Endothelial cell (in vitro differentiated cells): ENCODE measurements at regions not wholly inside any gene's neighbourhood (a gene's known extent, or its start where the extent isn't known, plus 50 kb on each side); places are given as distances from the start of the nearest gene placed in this dataset.

ENCODE experiments used
- DNase-seq: peaks from one replicate; pipeline ENCODE4 v3.0.0; 2021; ENCODE audit warnings: low spot score
- H3K27ac Mint-ChIP-seq: one replicate; pipeline ENCODE4 v1.8.0; 2021; ENCODE audit warnings: mixed read lengths, inconsistent platforms; ENCODE audit not compliant: unreplicated experiment
- H3K27me3 Mint-ChIP-seq: one replicate; pipeline ENCODE4 v1.8.0; 2021; ENCODE audit warnings: mild to moderate bottlenecking, moderate library complexity, mixed read lengths, inconsistent platforms; ENCODE audit not compliant: unreplicated experiment
- H3K36me3 Mint-ChIP-seq: one replicate; pipeline ENCODE4 v1.8.0; 2021; ENCODE audit warnings: mild to moderate bottlenecking, low read depth, mixed read lengths, inconsistent platforms; ENCODE audit not compliant: unreplicated experiment
- H3K4me1 Mint-ChIP-seq: one replicate; pipeline ENCODE4 v1.8.0; 2021; ENCODE audit warnings: mild to moderate bottlenecking, mixed read lengths, inconsistent platforms; ENCODE audit not compliant: unreplicated experiment
- H3K4me3 Mint-ChIP-seq: one replicate; pipeline ENCODE4 v1.8.0; 2021; ENCODE audit warnings: mild to moderate bottlenecking, mixed read lengths, inconsistent platforms; ENCODE audit not compliant: unreplicated experiment
- H3K9me3 Mint-ChIP-seq: one replicate; pipeline ENCODE4 v1.8.0; 2021; ENCODE audit warnings: mixed read lengths, inconsistent platforms; ENCODE audit not compliant: unreplicated experiment
- TF ChIP-seq, protein P1 (sequence below): fragments of 200-600 bp; sonication (generic); IDR thresholded peaks from one replicate; pipeline ENCODE4 v1.5.0; 2021; ENCODE audit warnings: antibody characterized with exemption; ENCODE audit not compliant: unreplicated experiment

DNA sequence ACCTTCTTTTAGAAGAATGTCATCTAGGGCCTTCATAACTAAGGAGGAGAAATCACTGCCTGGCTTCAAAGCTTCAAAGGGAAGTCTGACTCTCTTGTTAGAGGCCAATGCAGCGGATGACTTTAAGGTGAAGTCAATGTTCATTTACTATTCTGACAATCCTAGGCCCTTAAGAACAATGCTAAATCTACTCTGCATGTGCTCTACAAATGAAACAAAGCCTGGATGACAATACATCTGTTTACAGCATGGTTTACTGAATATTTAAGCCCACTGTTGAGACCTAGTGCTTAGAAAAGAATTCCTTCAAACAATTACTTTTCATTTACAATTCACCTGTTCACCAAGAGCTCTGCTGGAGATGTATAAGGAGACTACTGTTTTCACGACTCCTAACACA lies 160.4 kb upstream of the EPHA3 start:
- no peak for DNase-seq
- H3K9me3 Mint-ChIP-seq: no peaks in the 10 kb centered on the region

DNA sequence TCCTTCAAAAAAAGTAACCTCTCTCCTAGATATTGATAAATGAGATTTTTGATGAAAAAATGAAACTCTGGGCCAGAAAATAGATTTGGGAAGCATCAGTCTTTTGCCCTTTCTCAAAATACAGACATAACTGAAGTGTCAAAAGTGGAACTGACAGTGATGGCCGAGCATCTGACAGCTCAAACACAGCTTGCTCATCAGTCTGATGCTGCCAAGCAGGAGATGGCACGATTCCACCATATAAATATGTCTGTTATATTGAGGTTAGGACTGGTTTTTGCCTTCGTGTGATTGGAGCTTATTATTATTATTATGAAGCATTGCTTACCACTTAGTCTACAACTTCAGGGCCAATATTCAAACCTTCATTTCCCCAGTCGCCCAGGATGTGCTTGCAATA lies 152.6 kb upstream of the EPHA3 start:
- TF ChIP-seq, protein P1, sequence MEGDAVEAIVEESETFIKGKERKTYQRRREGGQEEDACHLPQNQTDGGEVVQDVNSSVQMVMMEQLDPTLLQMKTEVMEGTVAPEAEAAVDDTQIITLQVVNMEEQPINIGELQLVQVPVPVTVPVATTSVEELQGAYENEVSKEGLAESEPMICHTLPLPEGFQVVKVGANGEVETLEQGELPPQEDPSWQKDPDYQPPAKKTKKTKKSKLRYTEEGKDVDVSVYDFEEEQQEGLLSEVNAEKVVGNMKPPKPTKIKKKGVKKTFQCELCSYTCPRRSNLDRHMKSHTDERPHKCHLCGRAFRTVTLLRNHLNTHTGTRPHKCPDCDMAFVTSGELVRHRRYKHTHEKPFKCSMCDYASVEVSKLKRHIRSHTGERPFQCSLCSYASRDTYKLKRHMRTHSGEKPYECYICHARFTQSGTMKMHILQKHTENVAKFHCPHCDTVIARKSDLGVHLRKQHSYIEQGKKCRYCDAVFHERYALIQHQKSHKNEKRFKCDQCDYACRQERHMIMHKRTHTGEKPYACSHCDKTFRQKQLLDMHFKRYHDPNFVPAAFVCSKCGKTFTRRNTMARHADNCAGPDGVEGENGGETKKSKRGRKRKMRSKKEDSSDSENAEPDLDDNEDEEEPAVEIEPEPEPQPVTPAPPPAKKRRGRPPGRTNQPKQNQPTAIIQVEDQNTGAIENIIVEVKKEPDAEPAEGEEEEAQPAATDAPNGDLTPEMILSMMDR: no peak
- no peaks in the 10 kb centered on the region for H3K36me3 Mint-ChIP-seq
- no peak overlapping the region for H3K27ac Mint-ChIP-seq
- H3K4me1 Mint-ChIP-seq: no peaks in the 10 kb centered on the region
- no peaks in the 10 kb centered on the region for H3K9me3 Mint-ChIP-seq
- H3K27me3 Mint-ChIP-seq: no peaks in the 10 kb centered on the region
- H3K4me3 Mint-ChIP-seq: no peak overlapping the region
- DNase-seq: no peak

More for the DNA sequence above, 160.4 kb upstream of the EPHA3 start:
- no peaks in the 10 kb centered on the region for H3K27me3 Mint-ChIP-seq
- no peaks in the 10 kb centered on the region for H3K4me1 Mint-ChIP-seq
- H3K36me3 Mint-ChIP-seq: no peaks in the 10 kb centered on the region
- no peak overlapping the region for H3K4me3 Mint-ChIP-seq
- TF ChIP-seq, protein P1: no peak
- H3K27ac Mint-ChIP-seq: no peak overlapping the region

DNA sequence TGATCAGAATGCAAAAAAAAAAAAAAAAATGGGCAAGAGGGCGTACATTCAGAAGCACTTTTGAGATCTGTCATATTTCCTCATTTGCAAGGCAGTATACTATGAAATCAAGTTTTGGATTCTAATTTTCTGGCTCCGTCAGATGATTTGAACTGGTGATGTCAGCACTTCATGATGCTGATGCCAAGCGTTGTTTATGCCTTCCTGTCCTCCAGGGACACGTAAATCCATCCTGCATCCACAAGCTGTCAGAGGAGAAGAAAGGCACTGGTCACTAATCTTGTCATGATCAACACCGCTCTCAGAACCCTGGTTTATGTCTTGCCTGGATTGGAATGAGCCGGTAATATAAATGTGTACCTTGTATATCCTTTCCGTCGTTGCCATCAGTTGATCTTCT lies 152.1 kb upstream of the EPHA3 start:
- H3K9me3 Mint-ChIP-seq: no peaks in the 10 kb centered on the region

DNA sequence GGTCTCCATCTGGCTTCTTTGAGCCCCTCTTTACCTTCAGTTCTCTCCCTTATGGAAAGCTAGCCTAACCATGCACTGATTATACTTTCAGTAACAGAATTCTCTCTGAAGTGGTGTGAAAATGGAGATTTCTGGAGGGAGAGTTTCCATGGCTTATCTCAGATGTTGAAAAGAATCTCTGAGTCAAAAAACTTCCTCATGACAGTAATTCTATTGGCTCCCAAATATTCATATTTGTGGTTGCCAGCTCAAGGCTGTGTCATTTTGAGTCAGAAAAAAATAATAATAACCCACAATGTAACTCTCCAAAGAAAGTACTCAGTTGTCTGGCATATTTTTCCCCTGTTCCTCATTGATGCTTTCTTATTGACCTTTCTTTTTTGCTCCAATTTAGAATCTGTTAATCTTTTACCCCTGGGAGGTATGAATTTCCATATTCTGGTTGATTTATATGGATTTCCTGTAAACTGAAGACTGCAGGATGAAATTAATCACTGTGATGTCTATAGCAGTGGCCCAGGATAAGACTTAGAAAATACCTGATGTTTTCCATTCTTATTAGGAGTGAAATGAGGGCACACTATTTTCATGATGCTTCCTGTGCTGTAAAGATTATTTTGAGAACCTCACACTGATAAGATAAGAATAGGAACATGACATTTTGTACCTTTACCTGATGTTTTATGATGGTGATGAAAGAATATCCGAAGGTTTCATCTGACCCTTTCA lies 149.5 kb upstream of the EPHA3 start:
- DNase-seq: no peak
- Mint-ChIP-seq H3K9me3 (no peaks in the 10 kb centered on the region), H3K36me3 (no peaks in the 10 kb centered on the region), H3K27me3 (no peaks in the 10 kb centered on the region), H3K27ac (no peak overlapping the region), H3K4me1 (no peaks in the 10 kb centered on the region), H3K4me3 (no peak overlapping the region)
- TF ChIP-seq, protein P1: no peak

More for the DNA sequence above, 152.1 kb upstream of the EPHA3 start:
- no peak for DNase-seq
- Mint-ChIP-seq H3K27me3 (no peaks in the 10 kb centered on the region), H3K27ac (no peak overlapping the region), H3K36me3 (no peaks in the 10 kb centered on the region), H3K4me1 (no peaks in the 10 kb centered on the region), H3K4me3 (no peak overlapping the region)
- TF ChIP-seq, protein P1: no peak

DNA sequence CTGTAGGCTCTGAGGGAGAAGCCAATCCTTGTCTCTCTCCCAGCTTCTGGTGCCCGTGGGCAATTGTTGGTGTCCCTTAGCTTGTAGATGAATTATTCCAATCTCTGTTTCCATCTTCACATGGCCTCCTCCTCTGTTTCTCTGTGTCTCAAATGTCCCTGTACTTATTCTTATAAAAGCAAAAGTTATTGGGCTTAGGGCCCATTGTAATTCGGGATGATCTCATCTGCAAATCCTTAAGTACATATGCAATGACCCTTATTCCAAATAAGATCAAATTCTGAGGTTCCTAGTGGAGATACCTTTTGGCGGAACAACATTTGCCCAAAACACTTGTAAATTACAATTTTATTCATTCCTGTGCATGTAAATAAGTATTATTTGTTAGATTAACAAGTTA lies 147.4 kb upstream of the EPHA3 start:
- Mint-ChIP-seq H3K4me1 (no peaks in the 10 kb centered on the region), H3K4me3 (no peak overlapping the region), H3K27ac (no peak overlapping the region), H3K27me3 (no peaks in the 10 kb centered on the region), H3K36me3 (no peaks in the 10 kb centered on the region), H3K9me3 (no peaks in the 10 kb centered on the region)
- TF ChIP-seq, protein P1: no peak
- DNase-seq: no peak
